ENCODE measurements at regions not wholly inside any gene's neighbourhood (a gene's known extent, or its start where the extent isn't known, plus 50 kb on each side); places are given as distances from the start of the nearest gene placed in this dataset.

GRCh38 chr12:42828836-42829235, 239.3 kb upstream of the PRICKLE1 start:
- TF ChIP-seq CTCF (IDR thresholded peaks at IDR 0.05) (no peak), POLR2A (IDR thresholded peaks at IDR 0.05) (no peak)
